Activated CD4-positive, alpha-beta T cell treated with anti-CD3 and anti-CD28 coated beads for 24 hours (primary cell): ENCODE measurements at regions not wholly inside any gene's neighbourhood (a gene's known extent, or its start where the extent isn't known, plus 50 kb on each side); places are given as distances from the start of the nearest gene placed in this dataset.

Experiments
- DNase-seq, 2 donors: peaks; one replicate each; pipeline ENCODE4 v3.0.0-alpha.2; 2020; ENCODE audit warnings: low read depth in 2 of 2

DNA sequence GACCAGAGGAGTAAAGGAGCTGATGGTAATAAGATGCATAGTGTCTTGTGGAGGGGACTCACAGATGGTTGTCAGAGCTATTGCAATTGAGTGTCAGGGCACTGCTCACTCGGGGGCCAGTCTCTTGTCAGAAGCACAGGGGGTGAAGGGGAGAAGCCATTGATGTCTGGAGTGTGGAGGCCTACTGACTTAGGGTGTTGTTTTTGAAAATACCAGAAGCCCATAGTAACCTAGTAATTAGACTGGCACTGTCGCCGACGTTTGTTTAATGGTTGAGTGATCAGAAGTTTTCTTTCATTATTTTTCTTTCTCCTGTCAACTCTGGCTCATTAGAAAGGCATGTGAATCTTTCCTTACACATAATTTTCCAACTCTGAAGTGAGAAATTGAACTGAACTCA is 151.6 kb upstream of the TENM4 start:
- DNase-seq, result no peak

DNA sequence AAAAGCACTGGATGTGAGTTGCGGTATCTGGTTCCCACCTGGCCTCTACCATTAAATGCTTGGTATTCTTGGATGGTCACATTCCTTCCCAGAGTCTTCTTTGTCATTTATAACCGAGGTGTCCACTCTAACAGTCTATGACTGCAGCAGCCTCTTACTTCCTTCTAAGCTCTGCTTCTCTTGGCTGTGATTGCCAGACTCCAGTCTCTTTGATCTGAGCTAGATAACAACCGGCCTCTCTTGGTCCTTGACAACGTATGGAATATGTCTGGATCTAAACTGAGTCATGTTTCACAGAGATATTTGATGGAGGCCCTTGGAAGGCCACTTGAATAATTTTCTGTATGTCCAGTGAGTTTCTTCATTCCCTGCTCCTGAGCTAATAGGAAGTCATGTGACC is 141.6 kb upstream of the TENM4 start:
- DNase-seq, result no peak

DNA sequence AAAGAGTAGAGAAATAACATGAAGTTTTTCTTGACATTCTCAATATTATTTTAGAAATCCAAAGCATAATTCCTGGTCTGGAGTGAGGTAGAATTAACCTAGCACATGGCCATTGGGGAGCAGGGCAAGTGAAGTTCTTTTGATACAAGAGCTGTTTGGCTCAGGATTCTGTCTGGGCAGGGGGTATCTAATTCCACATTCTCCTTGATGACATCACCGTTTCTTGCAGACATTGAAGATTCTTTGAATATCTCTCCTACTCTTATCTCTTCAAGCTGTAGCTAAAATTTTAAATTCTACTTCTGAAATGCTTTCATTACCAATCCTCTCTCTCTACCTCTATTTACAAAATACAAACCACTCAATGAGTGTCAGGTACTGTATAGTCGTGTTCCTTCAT is 138.2 kb upstream of the TENM4 start:
- no peak for DNase-seq

DNA sequence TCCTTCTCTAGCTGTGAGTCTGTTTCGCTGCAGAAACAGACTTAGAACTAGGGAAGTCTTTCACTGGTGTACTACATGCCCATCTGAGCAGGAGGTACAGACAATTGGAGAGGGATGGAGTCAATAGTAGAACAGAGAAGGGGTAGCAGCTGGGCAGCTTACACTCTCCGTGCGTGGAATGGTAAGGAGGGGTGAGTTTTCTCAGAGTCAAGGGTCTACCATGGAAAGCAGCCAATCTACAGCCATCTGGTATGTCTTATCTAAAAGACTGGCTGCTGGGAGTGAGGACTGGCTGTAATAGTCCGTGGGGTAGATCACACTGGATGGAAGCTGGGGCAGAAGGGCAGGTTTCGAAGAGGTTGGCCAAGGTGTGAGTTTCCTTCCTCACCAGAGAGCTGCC is 137.3 kb upstream of the TENM4 start:
- no peak for DNase-seq

GRCh38 chr11:79575701-79576100 is 134.9 kb upstream of the TENM4 start:
- DNase-seq, result no peak

DNA sequence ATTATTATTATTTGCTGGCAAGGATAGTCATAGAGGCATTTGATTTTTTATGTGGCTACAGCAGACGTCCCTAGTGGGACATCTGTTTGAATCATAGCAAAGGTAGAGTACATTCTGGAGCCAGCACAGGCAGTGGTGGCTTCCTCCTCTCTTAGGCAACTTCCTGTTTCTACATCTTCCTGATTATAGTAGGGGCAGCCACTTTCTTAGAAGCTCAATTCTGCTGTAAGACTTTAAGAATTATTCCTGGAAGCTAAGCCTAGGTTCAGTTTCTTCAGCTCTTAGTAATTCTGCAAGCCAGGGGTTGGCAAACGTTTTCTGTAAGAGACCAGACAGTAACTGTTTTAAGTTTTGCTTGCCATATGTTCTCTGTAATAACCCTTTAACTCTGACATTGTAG is 129.3 kb upstream of the TENM4 start:
- DNase-seq, result no peak

- DNase-seq, result no peak
These were observed 123.6 kb upstream of the TENM4 start for GRCh38 chr11:79564288-79564925.

DNA sequence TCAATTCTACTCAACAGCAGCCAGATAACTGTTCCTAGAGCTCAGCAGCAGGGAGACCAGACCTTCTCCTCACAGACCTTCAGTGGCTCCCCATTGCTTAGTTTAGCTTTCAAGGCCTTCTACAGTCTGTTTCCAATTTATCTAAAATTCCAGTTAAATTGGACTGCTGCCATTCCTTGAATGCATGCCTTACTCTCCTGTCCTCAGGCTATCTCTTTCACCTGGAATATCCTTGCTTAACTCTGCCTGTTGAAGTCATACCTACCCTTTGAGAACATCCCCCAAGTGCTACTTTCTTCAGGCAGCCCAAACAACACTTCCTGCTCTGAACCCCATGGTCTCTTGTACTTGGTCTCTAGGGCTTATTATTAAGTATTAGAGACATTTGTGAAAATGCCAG is 120.7 kb upstream of the TENM4 start:
- DNase-seq, result no peak

DNA sequence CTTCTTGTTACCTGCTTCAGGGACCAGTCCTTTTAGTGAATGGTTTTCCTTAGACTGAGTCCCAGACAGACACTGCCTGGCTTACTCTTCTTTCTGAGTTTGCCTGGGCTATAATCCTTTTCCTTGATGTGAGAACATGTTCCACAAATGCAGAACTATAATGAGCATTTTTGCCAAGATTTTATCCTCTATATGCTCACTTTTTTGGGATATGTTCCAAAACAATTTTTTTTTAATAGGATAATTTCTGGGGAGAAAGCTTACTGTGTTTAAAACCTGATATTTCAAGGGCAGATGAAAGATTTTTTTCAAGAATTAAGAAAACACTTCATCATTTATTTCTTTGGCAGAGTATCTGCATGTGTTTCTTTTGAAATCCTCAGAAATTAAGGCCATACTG is 110.0 kb upstream of the TENM4 start:
- no peak for DNase-seq

DNA sequence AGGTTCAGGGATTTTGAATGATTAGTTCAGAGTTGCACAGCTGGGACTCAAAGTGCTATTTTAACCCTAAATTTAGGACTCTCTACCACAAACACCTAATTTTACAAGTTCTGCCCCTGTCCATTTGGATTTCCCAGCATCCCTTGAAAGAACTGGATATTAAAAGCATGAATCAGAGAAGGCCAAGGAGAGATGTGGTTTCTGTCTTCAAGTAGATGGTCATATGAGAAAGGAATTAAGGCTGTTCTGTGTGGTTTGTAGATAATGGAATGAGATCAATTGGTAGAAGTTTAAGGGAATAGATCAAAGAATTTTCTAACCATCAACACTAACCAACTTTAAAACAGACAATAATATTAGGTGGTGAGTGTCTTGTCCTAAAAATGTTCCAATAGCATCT is 106.4 kb upstream of the TENM4 start:
- DNase-seq, result no peak

- DNase-seq, result no peak
These were observed 105.5 kb upstream of the TENM4 start for GRCh38 chr11:79546351-79546750.

DNA sequence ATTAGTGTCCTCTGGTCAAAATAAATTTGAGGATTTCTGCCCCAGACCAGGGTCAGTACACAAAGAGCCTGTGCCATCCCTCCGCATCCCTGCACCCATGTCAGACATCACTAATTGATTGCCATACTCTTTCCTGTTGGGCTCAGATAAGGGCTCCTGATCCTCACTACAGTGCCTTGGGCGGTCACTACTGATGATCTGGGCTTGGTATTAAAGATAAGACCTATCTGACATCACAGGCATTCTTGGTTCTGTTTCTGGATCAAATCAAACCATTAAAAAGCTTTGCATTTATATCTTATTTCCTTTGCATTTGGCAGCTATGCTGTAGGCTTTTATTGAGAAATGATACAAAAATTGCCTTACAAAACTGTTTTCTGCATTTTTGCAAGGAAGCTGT is 103.5 kb upstream of the TENM4 start:
- no peak for DNase-seq

GRCh38 chr11:79543101-79543500 is 102.3 kb upstream of the TENM4 start:
- DNase-seq, result no peak

GRCh38 chr11:79541466-79541865 is 100.6 kb upstream of the TENM4 start:
- DNase-seq, result no peak

- DNase-seq, result no peak
These were observed 97.9 kb upstream of the TENM4 start for GRCh38 chr11:79538775-79539174.

DNA sequence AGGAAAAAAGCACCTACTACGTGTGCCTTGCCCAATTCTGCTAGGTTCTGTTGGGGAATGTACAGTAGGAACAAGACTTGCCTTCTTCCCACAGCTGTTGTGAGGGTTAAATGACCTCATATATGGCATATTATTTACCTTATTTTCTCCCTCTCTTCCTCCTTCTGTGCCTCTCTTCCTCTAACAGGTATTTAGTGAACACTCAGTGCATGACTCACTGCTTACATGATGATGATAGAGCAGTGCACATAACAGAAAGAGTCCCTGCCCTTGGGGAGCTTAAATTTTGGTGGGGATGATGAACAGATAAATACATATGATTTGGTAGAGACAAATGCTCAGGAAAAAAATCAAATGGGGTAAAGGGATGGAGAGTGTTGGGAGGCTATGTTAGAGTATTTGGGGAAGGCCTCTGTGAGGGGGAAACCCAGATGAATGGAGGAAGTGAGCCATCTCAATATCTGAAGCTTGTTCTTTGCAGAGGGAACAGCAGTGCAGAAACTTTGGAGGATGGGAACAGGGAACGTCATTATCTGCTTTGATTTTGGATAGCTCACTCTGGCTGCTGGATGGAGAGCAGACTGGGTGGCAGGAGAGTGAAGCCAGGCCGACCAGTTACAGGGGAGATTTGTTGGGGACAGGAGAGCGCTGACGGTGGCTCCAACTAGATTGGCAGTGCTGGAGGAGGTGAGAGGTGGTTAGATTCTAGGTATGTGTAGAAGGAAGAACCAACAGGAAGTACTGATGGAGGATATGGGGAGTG is 95.5 kb upstream of the TENM4 start:
- no peak for DNase-seq

GRCh38 chr11:79535606-79536005 is 94.8 kb upstream of the TENM4 start:
- no peak for DNase-seq

DNA sequence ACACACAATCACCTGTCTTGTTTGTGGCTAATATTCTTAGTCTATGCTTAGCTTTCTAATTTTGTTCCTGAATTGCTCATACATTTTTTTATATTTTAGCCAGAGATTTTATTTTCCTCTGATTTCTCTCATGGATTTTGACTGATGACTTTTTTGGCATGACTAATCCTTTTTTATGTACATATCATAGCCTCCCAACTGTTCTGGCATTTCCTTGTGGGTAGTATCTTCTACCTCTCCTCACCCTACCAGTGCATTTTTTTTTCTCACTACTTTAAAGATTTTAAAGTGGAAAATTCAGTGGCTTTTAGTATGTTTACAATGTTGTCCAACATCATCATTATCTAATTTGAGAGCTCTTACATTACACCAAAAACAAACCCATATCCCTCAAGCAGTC is 84.4 kb upstream of the TENM4 start:
- DNase-seq, result no peak

- DNase-seq, result no peak
These were observed 81.8 kb upstream of the TENM4 start for GRCh38 chr11:79522626-79523025.

- no peak for DNase-seq
These were observed 79.3 kb upstream of the TENM4 start for GRCh38 chr11:79520086-79520485.

DNA sequence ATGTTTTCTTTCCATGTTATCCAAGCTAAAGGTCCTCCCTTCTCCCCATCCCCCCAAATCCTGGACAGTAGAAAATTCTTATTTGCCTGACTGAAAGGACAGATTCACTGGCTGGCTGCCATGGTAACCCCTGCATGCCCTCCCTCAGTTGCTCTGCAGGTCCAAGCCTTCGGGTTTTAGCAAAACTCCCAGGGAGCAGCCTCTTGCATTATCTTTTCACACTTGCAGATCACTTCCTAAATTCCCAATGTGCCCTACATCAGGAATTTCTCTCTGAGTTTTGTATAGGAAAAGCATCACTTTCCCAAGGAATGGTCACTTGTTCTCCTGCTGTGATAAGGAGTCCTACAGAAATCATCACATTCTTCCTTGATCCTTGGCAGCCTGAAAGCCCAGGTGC is 75.0 kb upstream of the TENM4 start:
- DNase-seq, result no peak

DNA sequence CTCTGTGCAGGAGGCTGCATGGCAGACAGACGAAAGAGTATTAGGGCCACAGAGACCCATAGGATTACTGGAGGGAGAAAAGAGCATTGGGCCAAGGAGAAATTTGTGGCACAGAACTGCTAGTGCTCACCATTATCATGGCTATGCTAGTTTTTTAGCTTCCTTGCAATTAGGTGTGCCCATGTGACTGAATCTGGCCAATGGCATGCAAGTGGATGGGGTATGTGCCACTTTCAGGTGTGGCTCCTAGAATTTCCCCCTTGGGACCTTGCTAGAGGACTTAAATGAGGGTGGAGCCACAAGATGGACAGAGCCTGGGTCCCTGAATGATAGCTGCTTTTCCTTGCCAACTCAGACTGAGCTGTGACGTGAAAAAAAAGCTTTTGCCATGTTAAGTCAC is 73.9 kb upstream of the TENM4 start:
- DNase-seq, result no peak

DNA sequence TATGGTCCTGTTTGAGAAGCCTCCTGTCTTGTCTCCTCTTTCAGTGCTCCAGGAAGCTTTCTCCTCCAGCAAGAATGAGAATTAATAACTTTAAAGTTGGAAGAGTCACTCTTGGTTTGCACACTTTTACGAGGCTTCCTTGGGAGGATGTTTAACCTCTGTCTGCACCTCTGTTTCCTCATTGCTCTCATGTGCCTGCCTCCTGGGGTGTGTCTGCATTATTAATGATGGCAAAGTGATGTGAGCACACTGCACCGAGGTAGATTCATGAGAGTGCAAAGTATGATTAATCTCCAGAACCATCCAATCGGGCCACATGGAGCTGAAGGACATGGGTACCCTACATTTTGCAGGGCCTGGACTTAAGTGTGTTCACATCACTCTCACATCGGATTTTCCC is 73.5 kb upstream of the TENM4 start:
- DNase-seq, result no peak
